Occipital lobe (tissue), 1 donor: ENCODE measurements at regions not wholly inside any gene's neighbourhood (a gene's known extent, or its start where the extent isn't known, plus 50 kb on each side); places are given as distances from the start of the nearest gene placed in this dataset.

Experiments used
- DNase-seq: peaks from one replicate; lab custom pipeline; 2025; lab: John Stamatoyannopoulos, UW

DNA sequence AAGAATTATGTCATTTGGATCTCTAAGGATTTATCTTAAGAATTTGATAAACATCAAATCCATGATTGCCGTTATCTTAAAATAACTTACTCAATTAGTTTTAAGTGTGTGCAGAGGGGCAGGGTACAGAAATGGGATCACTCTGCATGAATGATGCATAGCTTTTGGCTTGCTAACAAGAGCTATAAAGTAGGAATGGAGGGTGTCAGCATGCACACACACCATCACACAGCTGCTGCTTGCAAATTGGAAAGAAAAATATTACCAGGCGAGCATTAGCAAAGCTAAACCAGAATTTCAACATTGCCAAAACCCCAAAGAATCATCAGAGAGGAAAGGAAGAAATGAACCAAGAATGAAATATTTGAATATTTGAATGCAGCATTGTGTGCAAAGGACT, 580.6 kb downstream of the LMO7 start:
- no peak for DNase-seq

DNA sequence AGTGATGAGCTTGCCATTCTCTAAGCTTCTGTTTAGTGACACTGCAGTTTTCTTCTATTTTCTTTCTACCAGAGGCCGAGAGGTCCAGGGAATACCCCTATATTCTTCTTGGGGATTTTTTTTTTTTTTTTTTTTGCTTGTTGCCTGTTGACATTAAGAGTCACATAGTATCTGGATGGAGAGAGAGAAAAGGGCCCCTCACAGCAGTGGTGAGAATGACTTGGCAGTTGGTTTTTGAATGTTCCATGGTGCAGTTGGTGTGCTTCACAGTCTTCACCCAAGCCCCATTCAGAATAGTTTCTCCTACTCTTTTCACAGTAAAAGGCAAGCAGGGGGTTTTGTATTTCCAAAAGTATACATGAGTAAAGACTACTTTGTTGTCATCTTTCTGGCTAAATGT, 577.9 kb downstream of the LMO7 start:
- DNase-seq, result no peak

DNA sequence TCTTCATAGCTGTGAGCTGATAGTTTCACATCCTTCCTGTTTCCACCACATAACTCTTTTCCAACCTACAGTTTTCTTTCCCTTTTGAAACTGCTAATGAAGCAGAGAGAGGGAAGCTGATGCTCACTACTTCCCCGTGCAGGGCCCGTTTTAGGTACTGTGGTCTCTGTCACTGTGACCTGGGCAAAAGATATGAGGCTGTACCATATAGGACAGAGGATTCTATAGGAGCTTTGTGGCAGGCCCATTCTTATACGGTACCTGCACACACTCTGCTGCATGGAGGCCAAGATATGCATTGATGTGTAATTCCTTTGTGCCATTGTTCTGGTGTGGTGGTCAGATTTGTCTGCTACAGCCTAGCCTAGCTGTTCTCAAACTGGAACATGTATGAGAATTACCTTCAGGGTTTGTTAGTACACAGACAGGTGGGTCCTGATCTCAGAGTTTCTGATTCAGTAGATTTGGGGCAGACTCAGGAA, 577.3 kb downstream of the LMO7 start:
- no peak for DNase-seq

DNA sequence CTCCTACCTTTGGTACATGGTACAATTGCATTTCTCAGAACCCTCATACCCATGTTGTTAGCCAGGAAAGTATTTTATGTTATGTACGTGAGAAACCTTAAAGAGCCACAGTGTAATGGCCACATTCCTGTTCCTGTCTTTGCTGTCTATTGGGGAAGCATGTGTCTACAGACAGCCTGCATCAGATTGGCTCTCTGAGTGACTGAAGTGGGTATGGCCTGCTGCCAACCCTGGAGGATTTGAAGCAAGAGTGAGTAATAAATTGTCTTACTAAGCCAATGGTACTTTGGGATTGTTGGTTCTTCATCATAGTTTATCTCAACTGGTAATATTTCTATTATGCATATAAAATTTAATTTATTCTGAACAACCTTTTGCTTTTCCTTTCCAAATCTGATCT, 574.1 kb downstream of the LMO7 start:
- DNase-seq, result no peak

DNA sequence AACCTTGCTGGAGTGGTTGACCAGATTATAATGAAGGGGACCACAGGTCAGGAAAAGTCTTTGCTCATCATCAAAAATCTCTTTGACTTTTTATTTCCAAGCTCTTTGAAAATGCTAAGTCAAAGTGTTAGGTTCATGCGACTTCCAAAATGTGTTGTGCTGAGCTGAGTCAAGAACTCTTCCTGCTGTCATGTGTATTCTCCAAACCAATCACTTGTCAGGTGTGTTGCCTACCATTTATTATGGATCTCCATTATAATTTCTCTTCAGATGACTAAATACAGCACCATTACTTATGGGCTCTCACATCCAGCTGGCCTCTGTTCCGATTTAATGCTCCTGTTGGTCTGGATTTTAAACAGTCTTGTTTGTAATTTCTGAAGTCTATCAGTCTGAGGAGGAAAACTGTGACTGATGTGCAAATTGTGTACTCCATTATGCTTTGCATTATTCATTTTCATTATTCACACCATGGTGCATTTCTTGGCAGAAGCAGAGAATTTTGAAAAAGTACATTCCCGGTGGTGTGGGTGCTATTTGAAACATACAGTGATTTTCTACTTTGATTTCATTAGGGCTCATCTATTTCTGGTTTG, 562.5 kb downstream of the LMO7 start:
- no peak for DNase-seq

DNA sequence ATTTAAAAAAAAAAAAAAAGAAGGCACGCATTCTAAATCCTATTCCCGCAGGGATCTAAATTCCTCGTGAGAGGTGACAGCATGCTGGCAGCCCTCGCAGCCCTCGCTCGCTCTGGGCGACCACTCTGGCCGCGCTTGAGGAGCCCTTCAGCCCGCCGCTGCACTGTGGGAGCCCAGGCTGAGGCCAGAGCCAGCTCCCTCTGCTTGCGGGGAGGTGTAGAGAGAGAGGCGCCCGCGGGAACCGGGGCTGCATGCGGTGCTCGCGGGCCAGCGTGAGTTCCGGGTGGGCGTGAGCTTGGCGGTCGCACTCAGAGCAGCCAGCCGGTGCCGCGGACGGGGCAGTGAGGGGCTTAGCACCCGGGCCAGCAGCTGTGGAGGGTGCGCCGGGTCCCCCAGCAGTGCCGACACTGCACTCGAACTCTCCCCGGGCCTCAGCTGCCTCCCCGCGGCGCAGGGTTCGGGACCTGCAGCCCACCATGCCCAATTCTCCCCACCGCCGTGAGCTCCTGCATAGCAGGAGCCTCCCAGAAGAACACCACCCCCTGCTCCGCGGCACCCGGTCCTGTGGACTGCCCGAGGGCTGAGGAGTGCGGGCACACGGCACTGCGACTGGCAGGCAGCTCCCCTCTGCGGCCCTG, 553.9 kb downstream of the LMO7 start:
- no peak for DNase-seq

DNA sequence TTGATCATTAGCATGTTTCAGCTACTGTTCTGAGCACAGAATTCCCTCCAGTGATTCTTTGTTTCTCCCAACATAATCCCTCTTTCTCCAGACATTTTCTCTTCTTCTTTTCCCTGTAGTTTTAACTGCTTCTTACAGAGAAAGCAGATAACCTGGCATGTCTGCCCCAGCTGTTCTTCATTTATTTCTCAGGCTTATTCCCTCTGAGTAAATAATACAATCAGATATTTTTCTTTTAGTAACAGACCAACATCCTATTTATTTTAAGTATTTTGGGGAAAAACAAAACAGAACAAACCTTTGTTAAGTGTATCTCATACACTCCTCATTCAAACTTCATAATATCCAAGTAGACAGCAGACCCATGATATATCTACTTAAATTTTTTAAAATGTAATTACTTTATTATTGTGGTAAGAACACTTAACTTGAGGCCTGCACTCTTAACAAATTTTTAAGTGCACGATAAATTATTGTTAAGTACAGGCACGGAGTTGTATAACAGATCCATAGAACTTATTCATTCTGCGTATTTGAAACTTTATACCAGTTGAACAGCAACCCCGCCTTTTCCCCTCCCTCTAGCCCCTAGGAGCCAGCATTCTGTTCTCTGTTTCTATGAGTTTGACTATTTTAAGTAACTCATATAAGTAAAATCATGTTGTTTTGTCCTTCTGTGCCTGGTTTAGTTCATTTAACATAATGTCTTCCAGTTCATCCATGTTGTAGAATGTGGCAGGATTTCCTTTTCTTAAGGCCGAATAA, 540.0 kb downstream of the LMO7 start:
- no peak for DNase-seq

DNA sequence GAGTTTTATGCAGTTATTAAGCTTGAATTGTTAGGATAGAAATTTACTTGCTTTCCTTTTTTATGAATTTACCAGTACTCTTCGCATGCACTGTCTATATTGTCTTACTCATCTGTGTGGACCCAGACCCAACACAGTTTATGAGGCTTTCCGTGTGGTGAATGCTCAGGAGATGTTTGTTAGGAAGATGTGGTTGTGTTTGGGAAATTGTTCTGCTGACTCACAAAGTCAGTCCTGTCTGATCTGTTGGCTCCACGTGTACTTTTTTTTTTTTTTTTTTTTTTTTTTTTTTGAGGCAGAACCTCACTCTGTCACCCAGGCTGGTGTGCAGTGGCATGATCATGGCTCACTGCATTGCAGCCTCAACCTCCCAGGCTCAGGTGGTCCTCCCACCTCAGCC, 532.5 kb downstream of the LMO7 start:
- DNase-seq, result no peak

DNA sequence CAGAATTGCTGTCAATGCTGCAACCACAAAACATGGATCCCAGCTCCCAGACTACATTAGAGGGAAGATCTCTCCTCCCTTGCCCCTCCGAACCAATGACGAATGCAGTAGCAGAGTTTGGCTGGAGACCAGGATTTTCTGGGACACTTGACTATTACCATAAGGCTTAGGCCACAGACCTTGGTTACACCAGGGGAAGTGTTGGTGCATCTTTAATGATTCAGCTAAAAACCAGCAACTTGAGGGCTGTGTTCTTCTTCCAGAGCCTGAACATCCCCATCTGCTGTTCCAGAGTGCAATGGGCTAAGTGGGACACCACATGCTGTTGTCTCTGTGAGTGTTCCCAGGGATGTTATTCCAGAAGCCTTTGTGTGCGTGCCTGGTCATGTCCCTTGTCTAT, 528.2 kb downstream of the LMO7 start:
- peak; percentile 4 for DNase-seq

DNA sequence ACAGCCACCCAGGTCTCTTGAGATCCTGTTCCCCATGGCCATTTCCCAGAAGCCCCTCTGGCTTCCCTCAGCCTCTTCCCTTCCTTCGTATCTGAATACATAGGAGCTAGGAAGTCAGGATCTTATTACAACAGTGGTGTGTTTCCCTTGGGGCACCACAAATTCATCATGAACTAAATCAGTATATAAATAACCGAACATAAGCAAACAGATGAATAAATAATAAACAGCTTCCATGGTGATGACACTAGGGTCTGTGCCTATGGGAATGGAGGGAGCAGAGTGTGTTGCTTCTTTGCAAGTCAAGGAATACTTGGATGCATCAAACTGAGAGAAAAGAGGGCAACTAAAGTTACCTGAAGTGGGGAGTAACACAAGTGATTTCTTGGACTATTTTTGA, 527.6 kb downstream of the LMO7 start:
- DNase-seq, result no peak

DNA sequence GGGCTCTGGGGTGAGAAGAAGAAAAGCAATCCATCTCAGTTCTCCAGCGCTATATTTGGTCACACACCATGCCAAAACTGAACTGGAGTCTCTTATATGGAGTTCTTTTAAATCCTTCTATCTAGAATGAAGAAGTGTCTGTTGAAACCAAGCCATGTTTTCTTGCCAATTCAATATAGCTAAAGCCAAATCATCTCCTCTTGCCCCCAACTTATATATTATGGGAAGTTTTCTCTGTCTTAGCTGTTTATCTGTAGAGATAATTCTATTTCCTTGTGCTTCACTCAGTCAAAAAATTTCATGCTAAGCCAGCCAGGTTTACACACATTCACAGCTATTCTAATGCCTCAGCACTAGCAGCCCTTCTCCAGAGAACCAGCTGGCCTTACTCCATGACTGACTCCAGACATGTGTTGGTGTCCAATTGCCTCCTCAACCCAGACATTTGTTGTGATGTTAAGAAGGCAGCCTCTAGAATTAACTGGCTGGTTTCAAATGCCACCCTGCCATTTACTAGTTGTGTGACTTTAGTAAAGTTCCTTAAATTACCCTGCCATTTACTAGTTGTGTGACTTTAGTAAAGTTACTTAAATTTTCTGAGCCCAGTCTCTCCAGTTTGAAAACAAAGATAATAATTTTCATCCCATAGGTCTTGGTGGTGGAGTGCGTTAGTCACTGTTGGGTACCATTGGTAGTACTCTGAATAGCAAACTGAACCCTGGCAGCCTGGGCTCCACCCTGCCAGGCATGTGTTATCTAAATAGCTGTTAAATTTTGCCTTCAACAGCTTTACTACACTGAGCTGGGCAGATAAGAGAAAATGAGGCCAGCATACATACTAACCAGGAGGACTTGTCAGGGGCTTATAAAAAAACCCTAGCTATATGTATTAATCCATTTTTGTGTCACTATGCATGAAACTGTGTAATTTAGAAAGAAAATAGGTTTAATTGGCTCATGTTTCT, 525.1 kb downstream of the LMO7 start:
- peak; percentile 1 for DNase-seq

DNA sequence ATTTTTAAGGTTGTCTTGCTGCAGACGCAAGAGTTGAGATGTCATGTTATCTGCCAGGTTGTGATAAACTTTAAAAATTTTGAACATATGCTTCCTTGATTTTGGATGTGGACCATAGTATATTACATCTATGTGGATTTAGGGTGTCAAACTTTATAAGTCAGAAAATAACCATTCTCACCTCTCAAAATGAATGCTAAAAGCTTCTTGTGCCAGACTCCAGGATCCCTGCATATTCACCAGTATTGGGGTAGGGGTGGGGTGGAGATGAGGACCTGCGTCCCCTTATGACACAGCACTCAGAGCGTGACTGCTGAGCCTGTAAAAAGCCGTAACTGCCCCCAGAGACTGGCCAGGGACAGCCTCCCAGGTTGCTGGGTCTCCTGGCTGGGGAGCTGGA, 524.4 kb downstream of the LMO7 start:
- DNase-seq, result no peak

DNA sequence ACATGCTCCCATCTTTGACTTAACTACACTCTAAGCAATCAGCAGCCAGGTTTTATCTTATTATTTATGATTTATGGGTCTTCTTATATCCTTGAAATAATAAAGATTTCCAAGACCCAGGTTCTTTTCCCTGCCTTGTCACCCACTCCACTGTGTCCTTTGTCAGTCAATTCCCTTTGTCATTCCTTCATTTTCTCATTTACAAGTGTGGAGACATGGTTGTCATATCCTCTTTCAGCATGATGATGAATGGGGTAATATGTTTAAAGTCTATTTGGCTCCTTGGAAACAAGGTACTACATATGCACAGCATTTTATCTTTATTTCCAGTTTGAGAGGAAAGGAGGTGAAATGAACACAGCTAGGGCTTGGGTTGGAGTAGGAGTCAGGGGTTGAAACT, 521.8 kb downstream of the LMO7 start:
- no peak for DNase-seq

DNA sequence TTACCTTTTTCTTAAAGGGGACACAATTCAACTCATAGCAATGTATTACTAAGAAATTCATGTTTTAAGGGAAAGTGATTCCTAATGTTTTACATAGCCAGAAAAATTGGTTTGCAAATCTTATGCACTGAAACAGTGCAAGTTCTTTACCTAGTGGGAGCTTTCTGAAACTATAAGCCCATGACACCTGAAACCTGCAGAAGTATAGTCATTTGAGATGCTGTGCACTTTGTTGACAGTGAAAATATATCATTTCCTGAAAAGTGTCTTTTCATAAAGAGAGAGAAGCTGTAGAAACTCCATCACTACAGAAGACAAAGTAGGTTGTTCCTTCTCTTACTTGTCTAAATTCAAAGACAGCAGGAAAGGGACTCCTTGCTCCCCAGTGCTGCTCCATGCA, 517.1 kb downstream of the LMO7 start:
- no peak for DNase-seq

DNA sequence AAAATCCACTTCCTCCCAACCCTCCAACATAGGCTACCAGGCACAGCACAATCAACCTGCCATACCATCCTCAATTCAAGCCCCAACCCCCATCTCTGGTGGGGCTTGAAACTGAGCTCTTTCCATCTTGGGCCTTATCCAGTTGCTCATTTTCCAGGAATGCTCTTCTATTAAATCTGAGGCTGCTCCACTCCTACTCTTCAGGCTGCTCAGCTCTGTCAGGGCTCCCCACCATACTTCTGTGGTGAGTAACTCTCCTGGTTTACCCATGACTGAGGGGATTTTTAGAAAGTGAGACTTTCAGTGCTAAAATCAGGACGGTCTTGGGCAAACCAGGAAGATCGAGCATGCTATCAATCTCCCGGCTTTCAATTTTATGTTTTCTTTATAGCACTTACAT, 512.8 kb downstream of the LMO7 start:
- no peak for DNase-seq

DNA sequence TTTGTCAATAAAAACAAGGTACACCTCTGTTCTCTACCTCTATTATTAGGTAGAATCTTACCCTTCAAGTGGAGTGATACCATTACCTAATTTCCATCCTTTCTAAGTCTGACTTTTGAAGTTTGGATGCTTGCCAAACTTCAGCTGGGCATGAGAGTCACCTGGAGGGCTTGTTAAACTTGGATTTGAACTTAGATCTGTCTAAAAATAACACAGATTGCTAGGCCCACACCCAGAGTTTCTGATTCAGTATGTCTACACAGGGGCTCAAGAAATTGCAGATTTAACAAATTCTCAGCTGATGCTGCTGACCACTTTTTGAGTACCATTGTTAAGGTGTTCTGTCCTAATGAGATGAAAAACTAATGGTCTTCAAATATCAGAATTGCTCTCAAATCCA, 512.2 kb downstream of the LMO7 start:
- no peak for DNase-seq

DNA sequence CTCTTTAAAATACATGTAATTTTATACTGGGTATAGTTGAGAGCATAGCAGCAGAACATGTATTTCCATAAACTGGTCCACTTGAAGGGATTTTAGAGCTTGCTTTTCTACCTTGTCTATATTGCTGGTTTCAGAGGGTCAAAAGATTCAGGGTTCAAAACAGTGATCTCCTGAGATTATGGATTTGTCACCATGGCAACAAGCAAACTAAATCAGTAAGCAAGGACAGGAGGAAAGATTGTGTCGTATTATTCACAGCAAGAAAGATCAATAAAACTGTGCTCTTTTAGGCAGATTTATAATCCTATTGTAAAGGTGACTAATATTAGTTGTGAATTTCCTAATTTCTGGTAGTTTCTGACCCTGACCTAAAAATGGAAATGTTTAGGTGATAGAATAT, 496.4 kb downstream of the LMO7 start:
- DNase-seq, result no peak

DNA sequence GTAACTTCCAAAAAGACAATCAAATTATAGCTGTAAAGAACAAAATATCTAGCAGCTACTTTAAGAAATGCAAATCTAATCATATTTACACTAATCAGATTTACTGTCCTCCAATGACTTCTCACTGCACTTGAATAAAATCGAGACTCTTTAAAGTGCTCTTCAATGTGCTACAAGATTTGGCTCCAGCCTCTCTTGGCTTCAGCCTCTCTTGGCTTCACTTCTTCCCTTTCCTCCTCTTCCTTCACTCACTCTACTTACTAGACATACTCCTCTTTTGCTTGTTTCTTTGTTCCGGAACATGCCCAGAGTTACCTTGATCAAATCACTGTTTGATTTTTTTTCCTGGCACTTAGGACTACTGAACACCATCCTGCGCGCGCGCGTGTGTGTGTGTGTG, 495.4 kb downstream of the LMO7 start:
- DNase-seq, result no peak

DNA sequence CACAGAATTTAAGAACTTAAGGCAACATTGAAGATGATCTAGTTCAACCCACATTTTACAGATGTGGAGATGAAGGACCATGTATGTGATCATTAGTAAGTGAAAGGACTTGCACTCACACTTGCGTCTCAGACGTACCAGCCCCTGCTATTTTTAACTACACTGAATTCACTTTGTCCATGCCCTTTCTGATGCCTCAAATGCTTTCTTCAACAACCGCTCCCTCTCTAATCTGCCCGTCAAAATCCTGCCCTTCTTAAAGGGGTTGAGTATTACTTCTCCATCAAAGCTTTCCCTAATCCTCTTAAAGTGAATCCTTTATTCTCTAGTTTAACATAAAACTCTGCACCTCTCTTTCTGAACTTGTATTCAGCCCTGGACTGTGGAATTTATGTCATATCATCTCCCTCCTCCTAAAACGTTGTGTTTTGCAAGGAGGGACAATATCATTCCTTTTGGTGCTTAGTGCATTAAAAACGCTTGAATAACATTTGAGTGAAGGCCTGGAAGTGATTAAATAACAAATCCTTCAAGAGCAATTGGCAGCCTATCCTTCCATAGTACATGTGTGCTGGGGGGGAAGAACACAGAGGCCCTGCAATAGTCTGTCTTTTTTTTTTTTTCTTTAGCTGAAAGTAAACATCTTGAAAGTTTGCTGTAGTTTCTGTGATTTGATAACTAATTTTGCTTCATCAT, 493.3 kb downstream of the LMO7 start:
- DNase-seq, result no peak

DNA sequence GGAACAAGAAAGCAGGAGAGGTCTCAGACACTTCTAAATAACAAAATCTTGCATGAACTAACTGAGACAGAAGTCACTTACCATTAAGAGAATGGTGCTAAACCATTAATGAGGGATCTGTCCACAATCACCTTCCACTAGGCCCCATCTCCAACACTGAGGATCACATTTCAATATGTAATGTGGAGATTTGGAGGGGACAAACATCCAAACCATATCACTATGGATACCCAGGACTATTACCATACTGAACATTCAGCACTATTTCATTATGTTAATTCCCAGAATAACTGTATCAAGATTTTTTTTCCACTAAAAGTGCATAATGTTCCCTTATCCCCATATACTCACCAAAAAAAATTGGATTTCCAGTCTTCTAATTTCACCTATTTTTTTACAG, 491.8 kb downstream of the LMO7 start:
- no peak for DNase-seq

DNA sequence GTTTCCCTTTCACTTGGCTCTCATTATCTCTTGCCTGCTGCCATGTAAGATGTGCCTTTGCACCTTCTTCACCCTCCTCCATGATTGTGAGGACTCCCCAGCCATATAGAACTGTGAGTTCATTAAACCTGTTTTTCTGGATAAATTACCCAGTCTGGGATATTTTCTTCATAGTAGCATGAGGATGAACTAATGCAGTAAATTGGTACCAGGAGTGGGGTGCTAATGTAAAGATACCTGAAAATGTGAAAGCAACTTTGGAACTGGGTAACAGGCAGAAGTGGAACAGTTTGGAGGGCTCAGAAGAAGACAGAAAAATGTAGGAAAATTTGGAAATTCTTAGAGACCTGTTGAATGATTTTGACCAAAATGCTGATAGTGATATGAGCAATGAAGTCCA, 487.4 kb downstream of the LMO7 start:
- DNase-seq, result no peak
